Testis (tissue), 2 donors: ENCODE measurements at regions not wholly inside any gene's neighbourhood (a gene's known extent, or its start where the extent isn't known, plus 50 kb on each side); places are given as distances from the start of the nearest gene placed in this dataset.

Experiments used
- DNase-seq: peaks from one replicate; pipeline ENCODE4 v3.0.0-alpha.2; 2019
- H3K27ac ChIP-seq, 2 donors: fragments of 200-600 bp; sonication (generic); one replicate each; pipeline ENCODE4 v1.5.1; 2019
- H3K27me3 ChIP-seq: fragments of 200-600 bp; sonication (generic); one replicate; pipeline ENCODE4 v1.5.1; 2019
- H3K36me3 ChIP-seq: fragments of 200-600 bp; sonication (generic); one replicate; pipeline ENCODE4 v1.5.1; 2017; ENCODE audit warnings: low read depth; ENCODE audit errors: missing control alignments
- H3K4me1 ChIP-seq: fragments of 200-600 bp; sonication (generic); one replicate; pipeline ENCODE4 v1.5.1; 2019
- H3K4me3 ChIP-seq, 2 donors: fragments of 200-600 bp; sonication (generic); one replicate each; pipeline ENCODE4 v1.5.1; 2017 to 2019
- H3K9me3 ChIP-seq: fragments of 200-600 bp; sonication (generic); one replicate; pipeline ENCODE4 v1.5.1; 2017
- CTCF ChIP-seq, 3 experiments: fragments of 450-650 bp in 2 of 3; fragments of 200-600 bp in 1 of 3; sonication (generic) in 1 of 3; IDR thresholded peaks; one replicate each; pipeline ENCODE4 v1.5.1; 2016 to 2019; ENCODE audit warnings: antibody characterized with exemption in 3 of 3, mild to moderate bottlenecking in 2 of 3, moderate library complexity in 1 of 3
- POLR2A ChIP-seq: fragments of 450-650 bp; IDR thresholded peaks from one replicate; pipeline ENCODE4 v1.6.1; 2017; ENCODE audit warnings: antibody characterized with exemption, mild to moderate bottlenecking, moderate library complexity
- WGBS, 2 donors: methylation state at CpG; one replicate each; pipeline ENCODE4 v1.1.5; 2018; 5-methylcytosine and 5-hydroxymethylcytosine counted together
- intact Hi-C: fragments of 100-400 bp; cut with DNase I; formaldehyde crosslinking; loops from one replicate; pipeline ENCODE4 v1.15.1; 2023; ENCODE audit warnings: low total_unique reads

- 89 to 100% methylated on average over 1 to 2 of the region's 2 CpGs for WGBS, 2 donors
- Histone ChIP-seq H3K27ac (no peak overlapping the region), H3K36me3 (no peaks in the 10 kb centered on the region), H3K4me3 (no peak overlapping the region), H3K9me3 (no peaks in the 10 kb centered on the region), H3K4me1 (no peaks in the 10 kb centered on the region), H3K27me3 (no peaks in the 10 kb centered on the region)
- no peak for TF ChIP-seq CTCF (IDR thresholded peaks at IDR 0.05)
- TF ChIP-seq POLR2A = no peak
- no peak for DNase-seq
- intact Hi-C loops = no loop called here
Measured at GRCh38 chr12:115700081-115700480, 577.4 kb downstream of the MED13L start.

- 78 to 96% methylated on average over 3 of the region's 3 CpGs for WGBS, 2 donors
- intact Hi-C loops = no loop called here
Measured at GRCh38 chr12:115698257-115698656, 579.2 kb downstream of the MED13L start.

GRCh38 chr12:115697340-115697739 lies 580.2 kb downstream of the MED13L start:
- intact Hi-C loops = no loop called here
- WGBS, 2 donors = 62 to 70% methylated on average over 5 of the region's 5 CpGs
- TF ChIP-seq CTCF (IDR thresholded peaks at IDR 0.05) = no peak
- TF ChIP-seq POLR2A = no peak
- Histone ChIP-seq H3K4me3 (no peak overlapping the region), H3K9me3 (no peaks in the 10 kb centered on the region), H3K4me1 (no peaks in the 10 kb centered on the region), H3K27me3 (no peaks in the 10 kb centered on the region), H3K36me3 (no peaks in the 10 kb centered on the region), H3K27ac (no peak overlapping the region)
- no peak for DNase-seq

More at GRCh38 chr12:115698257-115698656, 579.2 kb downstream of the MED13L start:
- no peaks in the 10 kb centered on the region for H3K27me3 ChIP-seq
- no peaks in the 10 kb centered on the region for H3K9me3 ChIP-seq
- H3K4me1 ChIP-seq = no peaks in the 10 kb centered on the region
- no peak for DNase-seq
- no peak overlapping the region for H3K4me3 ChIP-seq
- TF ChIP-seq POLR2A = no peak
- no peak for TF ChIP-seq CTCF (IDR thresholded peaks at IDR 0.05)
- H3K36me3 ChIP-seq = no peaks in the 10 kb centered on the region
- no peak overlapping the region for H3K27ac ChIP-seq

GRCh38 chr12:115694564-115694963 lies 582.9 kb downstream of the MED13L start:
- Histone ChIP-seq H3K4me3 (no peak overlapping the region), H3K27me3 (no peaks in the 10 kb centered on the region), H3K36me3 (no peaks in the 10 kb centered on the region), H3K4me1 (no peaks in the 10 kb centered on the region), H3K9me3 (no peaks in the 10 kb centered on the region), H3K27ac (no peak overlapping the region)
- 88 to 91% methylated on average over 3 of the region's 3 CpGs for WGBS, 2 donors
- DNase-seq = no peak
- intact Hi-C loops = no loop called here
- no peak for TF ChIP-seq CTCF (IDR thresholded peaks at IDR 0.05)
- TF ChIP-seq POLR2A = no peak

- Histone ChIP-seq H3K4me3 (no peak overlapping the region), H3K9me3 (no peaks in the 10 kb centered on the region), H3K36me3 (no peaks in the 10 kb centered on the region), H3K27ac (no peak overlapping the region), H3K27me3 (no peaks in the 10 kb centered on the region), H3K4me1 (no peaks in the 10 kb centered on the region)
- TF ChIP-seq CTCF (IDR thresholded peaks at IDR 0.05) (no peak), POLR2A (no peak)
- DNase-seq = no peak
- intact Hi-C loops = no loop called here
Measured at GRCh38 chr12:115693970-115694369, 583.5 kb downstream of the MED13L start.
